ENCODE measurements at regions not wholly inside any gene's neighbourhood (a gene's known extent, or its start where the extent isn't known, plus 50 kb on each side); places are given as distances from the start of the nearest gene placed in this dataset.

DNA sequence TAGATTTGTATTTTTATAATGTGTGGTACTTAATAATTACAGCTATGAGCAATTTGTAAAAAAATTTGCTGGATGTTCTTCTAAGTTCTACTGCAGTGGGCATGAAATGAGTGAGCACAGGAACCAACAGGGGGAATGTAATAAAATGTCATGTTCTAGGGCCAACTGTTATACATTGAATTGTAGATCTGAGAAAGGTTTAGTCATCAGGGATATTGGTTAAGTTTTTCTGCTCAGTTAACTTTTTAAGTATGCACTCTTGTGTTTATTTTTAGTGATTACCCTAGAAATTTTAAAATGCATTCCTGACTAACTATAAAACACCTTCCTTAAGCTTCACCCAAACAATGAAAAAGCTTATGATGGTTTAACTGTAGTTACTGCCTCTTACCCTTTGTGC lies 101.8 kb downstream of the CAND1 start:
- DNase-seq (ENCODE audit: low read depth in 2 of 2), result no peak

DNA sequence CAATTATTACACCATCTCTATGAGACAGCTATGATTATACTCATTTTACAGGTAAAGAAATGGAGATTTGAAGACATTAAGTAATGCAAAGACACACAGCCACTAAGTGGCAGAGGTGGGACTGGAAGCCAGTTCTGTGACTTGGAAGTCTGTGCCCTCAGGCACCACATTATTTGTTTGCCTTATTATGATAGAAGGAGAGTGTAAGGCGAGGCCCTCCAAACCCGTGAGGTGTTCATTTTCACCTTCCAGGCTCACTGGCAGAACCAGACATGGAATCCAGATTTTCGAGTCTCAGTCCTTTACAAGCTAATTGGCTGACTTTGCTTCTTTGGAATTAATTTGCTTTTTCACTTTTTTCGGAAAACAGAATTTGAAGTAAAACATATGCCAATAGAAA lies 107.9 kb downstream of the CAND1 start:
- DNase-seq (ENCODE audit: low read depth in 2 of 2), result no peak

DNA sequence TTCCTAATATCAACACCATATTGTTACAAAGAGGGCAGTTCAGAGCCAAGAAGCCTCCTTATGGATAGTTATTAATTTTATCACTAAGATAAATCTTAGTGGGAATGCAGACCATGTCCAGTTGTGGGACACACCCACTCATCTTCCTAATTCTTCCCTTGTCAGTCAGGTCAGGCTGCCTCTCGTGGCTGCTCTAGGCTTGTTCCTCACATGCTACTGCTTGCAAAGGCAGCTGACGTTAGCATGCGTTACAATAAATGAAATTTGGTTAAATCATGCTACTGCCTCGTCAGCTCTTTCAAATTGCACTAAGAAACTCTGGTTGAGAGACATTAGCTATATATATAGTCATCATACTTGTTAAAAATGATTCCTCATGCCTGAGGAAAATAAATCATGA lies 108.4 kb downstream of the CAND1 start:
- DNase-seq (ENCODE audit: low read depth in 2 of 2), result no peak

DNA sequence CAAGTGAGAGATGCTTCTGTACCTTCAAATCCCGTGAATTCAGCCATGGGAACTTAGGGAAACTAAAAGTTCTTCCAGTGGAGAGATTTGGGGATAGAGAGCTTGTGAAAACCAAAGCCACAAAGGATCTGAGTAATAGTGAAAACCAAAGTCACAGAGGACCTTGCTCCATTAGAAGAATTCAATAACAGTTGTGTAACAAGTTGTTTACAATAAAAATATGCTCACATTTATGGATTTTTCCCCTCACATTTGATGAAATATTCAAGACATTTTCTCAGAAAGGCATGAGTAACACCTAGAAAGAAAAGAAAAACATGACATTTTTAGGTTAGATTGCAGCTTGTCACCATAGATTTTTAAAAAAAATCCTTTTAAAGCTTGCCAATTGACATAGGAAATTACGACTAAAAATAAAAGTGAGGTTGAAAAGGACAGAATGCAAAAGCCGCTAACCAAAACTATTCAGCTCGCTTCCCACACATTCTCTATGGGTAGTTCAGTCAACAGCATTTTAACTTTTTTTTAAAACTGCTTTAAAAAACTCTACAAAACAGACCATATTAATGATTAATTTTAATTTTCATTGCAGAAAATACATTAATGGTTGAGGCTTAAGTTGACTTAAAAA lies 113.2 kb downstream of the CAND1 start:
- DNase-seq (ENCODE audit: low read depth in 2 of 2), result no peak

DNA sequence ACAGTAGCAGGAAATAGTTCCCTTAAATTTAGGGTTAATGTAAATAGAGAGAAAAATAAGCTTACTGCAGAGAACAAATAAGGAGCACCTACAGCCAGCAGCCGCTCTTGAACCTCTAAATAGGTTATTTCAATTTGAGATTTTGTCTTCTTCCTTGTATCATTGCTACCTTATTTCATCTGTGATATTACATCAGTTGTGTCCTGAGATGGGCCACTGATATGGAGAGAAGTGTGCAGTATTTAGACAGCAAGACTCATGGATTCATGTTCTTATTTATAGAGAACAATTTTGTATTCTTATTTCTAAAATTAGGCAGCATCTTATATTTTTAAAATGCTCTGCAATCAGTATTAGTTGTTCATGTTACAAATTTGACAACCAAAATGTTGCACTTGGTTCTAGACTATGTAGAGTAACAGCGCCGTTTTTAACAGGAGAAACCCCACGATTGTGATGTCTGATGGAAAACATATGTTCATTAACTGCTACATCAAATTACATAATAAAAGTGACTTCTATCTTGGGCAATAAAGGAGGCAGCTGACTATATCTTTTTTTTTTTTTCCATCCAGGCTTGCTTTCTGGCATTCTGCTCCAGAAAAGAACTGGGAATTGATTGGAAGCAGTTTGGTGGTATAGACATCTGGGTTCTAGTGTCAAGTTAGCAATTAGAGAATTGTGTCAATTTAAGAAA lies 117.9 kb downstream of the CAND1 start:
- no peak for DNase-seq (ENCODE audit: low read depth in 2 of 2)

- DNase-seq (ENCODE audit: low read depth in 2 of 2), result no peak
These were observed 119.4 kb downstream of the CAND1 start for GRCh38 chr12:67388331-67389138.

GRCh38 chr12:67390273-67390672 lies 121.1 kb downstream of the CAND1 start:
- no peak for DNase-seq (ENCODE audit: low read depth in 2 of 2)

- DNase-seq (ENCODE audit: low read depth in 2 of 2), result no peak
These were observed 121.9 kb downstream of the CAND1 start for GRCh38 chr12:67391034-67391433.

GRCh38 chr12:67391656-67392055 lies 122.5 kb downstream of the CAND1 start:
- DNase-seq (ENCODE audit: low read depth in 2 of 2), result no peak

DNA sequence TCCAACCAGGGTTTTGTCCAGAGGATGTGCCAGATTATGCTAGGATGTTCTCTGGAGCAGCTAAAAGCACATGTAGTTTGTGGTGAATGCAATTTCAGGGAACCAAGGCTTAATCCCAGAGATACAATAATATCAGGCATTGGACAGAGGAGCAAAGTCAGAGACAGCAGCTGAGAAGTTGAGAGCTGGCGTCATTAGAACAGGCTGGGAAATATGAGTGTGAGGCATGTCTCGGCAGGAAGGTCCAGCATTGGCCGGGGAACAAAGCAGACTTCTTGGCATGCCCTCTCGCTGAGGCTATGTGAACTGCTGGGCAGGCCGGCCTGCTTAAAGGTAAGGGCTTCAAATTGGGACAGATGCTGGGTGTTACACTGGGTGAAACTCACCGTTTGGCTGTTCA lies 125.4 kb downstream of the CAND1 start:
- no peak for DNase-seq (ENCODE audit: low read depth in 2 of 2)

DNA sequence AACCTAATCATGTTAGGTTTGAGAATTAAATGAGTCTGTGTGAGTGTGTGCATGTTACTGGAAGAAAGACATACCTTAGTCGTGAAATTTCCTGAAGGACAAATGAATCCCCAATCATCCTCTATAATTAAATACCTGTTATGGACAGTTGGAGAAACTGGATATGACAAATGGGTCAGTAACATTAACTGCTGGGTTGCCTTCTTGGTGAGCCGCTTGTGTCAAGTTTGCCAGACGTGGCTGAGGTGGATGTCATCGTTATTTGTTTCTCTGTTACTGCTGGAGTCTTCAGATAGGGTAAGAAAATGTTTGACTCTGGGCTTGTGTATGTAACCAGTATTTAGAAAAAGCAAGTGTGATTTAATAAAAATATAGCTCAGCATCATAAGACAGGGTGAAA lies 131.6 kb downstream of the CAND1 start:
- no peak for DNase-seq (ENCODE audit: low read depth in 2 of 2)

- no peak for DNase-seq (ENCODE audit: low read depth in 2 of 2)
These were observed 141.1 kb downstream of the CAND1 start for GRCh38 chr12:67410246-67410645.

DNA sequence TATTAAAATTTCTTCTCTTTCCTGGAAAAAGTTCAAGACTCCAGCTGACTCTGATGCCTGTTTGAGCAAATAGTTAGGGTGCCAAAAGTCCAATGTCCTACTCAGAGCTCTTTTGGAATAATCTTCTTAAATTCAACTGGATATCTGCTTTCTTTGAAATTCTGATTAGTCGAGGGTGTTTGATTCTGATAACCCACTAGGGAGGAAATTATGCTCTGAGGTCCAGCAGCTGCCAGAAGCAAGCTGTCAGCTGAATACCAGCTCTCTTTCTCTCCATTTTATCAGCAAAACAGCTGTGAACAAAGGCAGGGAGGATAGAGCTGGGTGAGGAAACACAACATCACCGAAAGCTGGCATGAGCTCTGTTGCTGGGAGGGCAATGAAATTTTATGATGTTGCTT lies 141.5 kb downstream of the CAND1 start:
- DNase-seq (ENCODE audit: low read depth in 2 of 2), result no peak

DNA sequence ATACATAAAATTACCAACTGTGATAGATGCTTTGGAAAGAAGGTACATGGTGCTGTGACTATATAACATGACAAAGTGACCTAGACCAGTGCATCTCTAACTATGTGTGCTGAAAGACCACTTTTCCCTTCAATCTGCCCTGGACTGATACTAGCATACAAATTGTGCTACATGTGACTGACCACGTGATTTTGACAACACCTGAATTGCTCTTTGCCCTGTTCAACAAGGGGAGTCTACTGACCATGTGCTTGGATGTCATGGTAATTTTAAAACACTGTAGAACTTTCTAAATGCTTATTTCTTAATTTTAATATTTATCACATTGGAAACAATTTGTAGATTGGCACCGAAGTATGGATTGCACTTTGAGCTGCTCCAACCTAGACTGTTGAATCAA lies 142.4 kb downstream of the CAND1 start:
- DNase-seq (ENCODE audit: low read depth in 2 of 2), result no peak

- DNase-seq (ENCODE audit: low read depth in 2 of 2), result no peak
These were observed 144.4 kb downstream of the CAND1 start for GRCh38 chr12:67413577-67413976.

GRCh38 chr12:67414011-67414715 lies 145.0 kb downstream of the CAND1 start:
- no peak for DNase-seq (ENCODE audit: low read depth in 2 of 2)

DNA sequence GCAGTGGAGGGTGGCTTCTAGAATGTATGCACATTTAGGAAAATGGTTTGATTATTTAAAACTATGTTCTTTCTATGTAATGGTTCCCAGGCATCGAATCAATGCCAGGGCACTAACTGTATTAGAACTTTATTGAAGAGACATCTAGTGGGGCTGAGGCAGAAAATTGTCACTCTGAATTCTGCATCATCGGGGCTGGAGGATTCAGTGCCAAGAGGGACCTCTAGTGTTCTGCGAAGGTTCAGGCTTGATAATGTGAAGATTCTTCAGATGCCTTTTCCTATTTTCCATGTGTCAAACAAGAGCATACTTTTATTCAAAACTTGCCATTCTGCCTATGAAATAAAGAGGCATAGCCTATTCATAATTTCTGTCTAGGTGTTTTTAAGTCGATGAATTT lies 146.3 kb downstream of the CAND1 start:
- DNase-seq (ENCODE audit: low read depth in 2 of 2), result no peak

- no peak for DNase-seq (ENCODE audit: low read depth in 2 of 2)
These were observed 150.7 kb downstream of the CAND1 start for GRCh38 chr12:67419810-67420209.

GRCh38 chr12:67420506-67420905 lies 151.3 kb downstream of the CAND1 start:
- DNase-seq (ENCODE audit: low read depth in 2 of 2), result no peak

- DNase-seq (ENCODE audit: low read depth in 2 of 2), result no peak
These were observed 152.9 kb downstream of the CAND1 start for GRCh38 chr12:67422081-67422480.

DNA sequence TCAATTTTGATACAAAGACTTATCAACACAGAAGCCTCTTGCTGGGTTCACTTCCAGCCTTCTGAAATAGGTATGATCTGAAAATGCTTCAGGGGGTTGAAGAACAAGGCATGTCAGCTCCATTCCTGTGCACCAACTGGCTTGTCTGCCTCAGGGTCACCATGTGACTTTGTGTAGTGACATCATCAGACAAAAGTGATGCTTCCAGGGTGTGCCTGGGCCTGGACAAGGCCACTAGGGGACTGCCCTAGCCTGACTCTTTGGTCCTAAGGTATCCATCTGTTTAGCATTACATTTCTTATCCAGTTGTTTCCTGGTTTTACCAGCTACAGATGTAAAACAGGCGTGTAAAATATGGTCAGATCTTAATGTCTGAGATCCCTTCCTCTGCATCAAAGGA lies 155.6 kb downstream of the CAND1 start:
- no peak for DNase-seq (ENCODE audit: low read depth in 2 of 2)

DNA sequence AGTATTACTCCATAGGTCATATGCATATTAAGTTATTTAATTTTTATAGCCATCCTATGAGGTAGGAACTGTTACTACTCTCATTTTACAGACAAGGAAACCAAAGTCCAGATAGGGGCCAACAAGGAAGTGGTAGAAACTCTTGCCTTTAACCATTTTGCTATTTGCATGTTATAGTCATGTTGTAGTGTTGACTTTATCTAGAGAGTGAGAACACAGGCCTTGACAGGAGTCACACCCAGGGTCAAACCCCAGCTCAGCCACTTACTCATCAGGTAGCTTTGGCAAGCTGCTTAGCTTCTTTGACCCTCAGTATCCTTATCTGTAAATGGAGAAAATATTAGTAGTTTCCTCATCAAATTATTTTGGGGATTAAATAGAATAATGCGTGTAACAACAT lies 156.2 kb downstream of the CAND1 start:
- no peak for DNase-seq (ENCODE audit: low read depth in 2 of 2)

Data from activated CD8-positive, alpha-beta memory T cell treated with anti-CD3 and anti-CD28 coated beads for 4 hours (primary cell).